ENCODE measurements at regions not wholly inside any gene's neighbourhood (a gene's known extent, or its start where the extent isn't known, plus 50 kb on each side); places are given as distances from the start of the nearest gene placed in this dataset.

- no peak for DNase-seq
Observed at GRCh38 chr21:43331962-43332828, 94.7 kb downstream of the SIK1 start.

DNA sequence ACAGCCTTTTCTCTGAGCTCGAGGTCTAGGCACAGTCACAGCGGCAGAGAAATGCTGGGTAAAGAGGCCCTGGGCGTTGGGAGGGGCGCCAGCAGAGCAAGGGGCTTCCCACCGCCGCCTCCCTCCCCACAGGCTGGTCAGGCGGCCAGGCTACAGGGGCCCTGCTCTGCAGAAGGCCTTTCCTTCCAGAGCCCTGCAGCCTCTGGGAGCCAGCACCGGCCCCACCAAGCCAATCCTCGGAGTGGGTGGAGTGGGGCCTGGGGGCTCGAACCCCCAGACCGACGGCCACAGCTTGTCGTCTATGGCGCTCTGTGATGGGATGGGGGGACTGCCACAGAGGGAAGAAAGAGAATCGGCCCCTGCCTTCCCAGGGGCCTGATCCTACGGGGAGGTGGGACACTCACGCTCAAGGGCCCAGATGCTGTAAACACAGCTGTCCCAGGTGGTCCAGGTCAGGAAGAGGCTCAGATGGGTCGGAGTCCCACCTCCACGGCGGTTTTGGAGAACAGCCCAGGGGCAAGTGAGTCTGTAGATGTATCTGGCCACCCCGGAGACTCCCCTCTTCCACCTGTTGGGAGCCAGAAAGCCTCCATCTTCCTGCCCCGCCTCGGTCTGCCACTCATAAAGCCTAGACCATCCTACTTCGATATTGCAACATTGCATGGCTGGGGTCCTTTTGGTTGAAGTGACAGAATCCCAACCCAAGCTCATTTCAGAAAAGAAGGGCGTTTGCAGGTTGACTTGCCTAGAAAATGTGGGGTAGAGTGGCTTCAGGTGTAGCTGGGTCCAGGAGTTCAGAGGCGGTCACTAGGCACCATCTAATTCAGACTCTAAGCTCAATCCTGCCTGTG is 95.6 kb downstream of the SIK1 start:
- DNase-seq, result no peak

DNA sequence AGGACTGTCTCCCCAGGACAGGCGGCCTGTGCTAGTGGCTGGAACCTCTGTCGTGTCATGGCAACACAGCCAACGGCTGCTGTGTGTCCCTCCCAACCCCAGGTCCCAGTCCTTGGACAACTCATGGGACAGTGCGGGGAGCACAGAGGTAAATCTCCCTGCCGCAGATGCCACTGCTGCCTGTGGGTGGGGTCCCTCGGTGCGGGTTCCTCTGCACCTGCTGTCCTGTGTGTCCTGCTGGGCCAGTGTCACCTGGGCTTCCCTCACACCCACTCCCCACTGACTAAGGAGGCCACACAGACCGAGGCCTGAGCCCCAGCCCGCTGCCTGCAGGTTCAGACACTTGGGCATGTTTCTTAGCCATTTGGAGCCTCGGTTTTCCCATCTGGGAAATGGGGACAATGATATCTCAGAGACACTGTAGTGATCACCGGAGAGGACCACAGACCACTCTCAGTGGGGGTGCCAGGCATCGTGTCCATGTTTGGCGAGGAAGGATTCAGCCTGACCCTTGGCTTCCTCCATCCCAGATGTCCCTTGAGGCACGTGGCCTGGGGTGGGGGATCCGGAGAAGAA is 96.5 kb downstream of the SIK1 start:
- DNase-seq, result no peak

DNA sequence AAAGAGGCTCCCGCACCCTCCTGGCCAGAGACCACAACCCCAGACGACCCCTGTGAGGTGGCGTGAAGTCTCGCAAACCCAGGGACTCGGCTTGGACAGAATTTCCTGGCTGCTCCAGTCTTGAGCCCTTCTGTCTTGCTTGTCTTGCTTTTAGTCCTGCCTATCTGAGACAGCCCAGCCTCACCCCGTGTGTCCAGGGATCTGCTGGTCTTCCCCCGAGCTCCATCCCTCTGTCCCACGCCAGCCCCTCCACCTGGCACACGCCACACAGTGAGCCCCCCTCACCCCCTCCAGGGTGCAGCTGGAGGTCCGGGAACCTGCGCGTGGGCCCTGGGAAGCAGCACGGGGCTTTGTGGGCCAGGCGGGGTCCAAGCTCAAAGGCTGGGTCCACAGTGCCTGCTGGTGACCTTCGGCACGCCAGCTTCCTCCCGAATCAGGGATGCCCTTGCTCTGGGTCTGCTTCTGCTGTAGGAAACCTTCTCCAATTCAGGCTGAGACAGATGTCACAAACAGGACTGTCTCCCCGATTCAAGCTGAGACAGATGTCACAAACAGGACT is 97.1 kb downstream of the SIK1 start:
- no peak for DNase-seq

DNA sequence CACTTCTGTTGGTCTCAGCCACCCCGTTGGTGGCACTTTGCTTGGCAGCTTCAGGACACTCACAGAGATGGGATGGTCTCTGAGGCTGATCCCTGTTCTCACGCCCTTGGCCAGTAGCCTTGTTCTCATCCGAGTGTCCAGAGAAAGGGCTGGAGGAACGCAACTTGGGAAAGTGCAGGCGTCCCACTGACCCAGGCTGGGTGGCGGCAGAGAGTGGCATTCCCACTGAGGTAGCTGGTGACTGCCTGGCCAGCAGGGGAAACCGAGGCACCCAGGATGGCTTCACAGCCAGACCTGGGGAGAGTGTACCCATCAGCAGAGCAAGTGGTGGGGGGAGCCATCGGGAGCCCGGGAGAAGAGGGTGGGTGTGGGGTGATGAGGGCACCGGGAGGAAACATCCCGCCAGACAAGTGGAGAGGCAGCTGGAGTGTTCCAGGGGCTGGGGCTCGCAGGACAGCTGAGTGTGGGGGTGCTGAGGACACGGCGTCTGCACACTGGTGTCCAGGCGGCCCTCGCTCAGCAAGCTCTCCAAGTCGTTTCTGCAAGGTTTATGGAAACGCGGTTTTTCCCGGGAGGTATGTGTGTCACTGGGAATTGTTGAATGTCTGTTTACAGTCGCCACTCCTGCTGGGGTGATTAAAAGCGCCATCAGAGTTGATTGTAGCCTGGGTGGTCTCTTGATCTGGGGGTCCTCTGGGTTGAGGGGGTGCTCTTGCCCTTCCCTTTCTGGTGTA is 97.8 kb downstream of the SIK1 start:
- no peak for DNase-seq

DNA sequence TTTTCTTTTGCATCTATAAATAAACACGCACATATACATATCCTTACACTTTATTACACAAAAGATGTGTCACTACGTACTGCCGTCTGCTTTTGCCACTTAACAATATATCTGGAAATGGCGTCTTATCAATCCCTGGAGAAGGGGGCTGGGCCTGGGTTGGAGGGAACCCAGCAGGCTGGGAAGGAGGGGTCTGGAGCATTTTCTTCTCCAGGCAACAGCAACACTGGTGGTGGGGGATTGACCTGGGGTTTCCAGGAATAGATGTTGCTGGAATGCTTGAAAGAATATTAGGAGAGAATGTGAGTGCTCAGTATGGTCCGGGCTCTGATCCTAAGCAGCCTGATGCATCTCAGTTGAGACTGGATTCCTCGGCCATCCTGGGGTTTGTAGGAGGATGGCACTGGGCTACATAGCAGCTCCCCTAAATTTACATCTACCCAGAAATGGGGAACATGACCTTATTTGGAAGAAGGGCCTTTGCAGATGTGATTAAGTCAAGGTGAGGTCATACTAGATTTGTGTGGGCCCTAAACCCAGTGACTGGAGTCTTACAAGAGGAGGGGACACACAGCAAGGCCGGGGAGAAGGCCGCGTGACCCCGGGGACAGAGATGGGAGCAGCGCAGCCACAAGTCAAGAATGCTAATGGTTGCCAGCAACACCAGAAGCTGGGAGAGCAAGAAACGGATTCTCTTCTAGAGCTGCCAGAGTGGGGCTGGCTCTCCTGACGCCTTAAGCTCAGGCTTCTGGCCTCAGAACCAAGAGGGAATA is 98.6 kb downstream of the SIK1 start:
- no peak for DNase-seq

- DNase-seq, result no peak
Observed at GRCh38 chr21:43325968-43326715, 100.8 kb downstream of the SIK1 start.

DNA sequence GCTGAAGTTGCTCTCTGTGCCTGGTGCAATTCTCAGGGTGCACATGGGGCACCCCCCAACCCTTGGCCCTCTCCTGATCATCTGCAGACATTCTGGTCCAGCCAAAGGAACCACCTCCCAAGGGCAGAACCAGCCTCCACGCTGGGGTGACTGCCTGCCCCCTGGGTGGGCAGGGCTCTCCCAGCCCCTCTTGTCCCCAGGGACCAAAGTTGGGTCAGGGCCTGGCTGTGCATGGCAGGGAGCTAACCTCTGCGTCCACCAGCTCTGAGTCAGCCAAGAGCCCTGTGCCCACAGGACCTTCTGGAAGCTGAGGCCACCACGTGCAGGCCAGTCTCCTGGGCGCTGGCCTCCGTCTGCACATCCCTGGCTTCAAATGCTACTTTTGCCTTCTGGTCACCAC is 101.9 kb downstream of the SIK1 start:
- no peak for DNase-seq

DNA sequence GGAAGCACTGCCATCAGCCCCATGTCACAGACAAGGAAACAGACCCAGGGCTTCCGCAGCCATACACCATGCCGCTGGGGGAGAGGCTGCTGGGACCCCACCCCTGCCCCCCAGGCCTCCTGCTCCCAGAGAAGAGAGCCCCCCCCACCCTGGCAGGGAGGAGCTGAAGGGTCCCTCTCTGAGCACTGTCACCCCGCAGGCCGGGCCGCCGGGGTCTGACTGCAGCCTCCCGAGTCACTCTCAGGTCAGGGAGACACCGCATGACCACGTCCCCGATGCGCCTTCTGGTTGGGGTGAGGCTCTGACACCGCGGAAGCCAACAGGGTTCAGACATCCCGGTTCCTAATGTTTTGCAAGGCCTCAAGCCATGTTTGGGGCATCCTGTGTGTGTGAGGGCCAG is 102.3 kb downstream of the SIK1 start:
- no peak for DNase-seq

GRCh38 chr21:43323244-43324005 is 103.5 kb downstream of the SIK1 start:
- no peak for DNase-seq

DNA sequence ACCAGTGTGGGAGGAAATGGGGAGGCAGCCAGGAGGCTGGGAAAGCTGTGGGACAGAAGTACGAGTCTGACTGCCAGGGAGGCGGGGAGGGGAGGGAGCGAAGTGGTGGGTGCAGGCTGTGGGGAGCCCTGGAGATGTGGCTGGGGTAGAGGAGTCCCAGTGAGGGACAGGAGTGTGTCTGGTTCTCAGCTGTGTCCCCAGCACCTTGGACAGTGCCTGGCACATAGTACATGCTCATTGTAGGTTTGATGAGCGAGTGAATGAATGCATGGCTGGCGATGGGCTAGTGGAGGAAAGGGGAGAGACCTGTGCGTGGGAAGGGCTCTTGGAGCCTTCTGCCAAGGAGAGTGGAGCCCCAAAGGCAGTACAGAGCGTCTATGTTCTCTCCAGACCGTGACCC is 104.1 kb downstream of the SIK1 start:
- DNase-seq, result no peak

DNA sequence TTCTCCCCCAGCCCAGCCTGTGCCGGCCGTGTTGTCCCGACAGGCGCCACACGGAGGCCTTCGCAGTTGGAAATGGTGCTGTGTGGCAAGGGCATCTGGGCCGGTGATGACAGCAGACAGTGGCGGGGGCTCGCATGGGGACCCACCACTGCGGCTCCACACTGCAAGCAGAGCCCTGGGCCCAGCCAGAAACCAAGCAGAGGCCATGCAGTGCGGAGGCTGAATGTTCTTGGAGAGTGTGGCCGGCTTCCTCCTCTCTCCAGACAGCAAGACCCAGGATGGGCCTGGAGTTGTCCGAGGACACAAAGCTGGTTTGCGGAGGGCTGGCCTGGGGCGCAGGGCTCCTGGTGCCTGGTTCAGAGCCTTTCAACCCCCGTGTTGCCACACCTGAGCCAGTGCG is 104.6 kb downstream of the SIK1 start:
- no peak for DNase-seq

- no peak for DNase-seq
Observed at GRCh38 chr21:43321611-43322010, 105.3 kb downstream of the SIK1 start.

GRCh38 chr21:43321111-43321510 is 105.8 kb downstream of the SIK1 start:
- no peak for DNase-seq

DNA sequence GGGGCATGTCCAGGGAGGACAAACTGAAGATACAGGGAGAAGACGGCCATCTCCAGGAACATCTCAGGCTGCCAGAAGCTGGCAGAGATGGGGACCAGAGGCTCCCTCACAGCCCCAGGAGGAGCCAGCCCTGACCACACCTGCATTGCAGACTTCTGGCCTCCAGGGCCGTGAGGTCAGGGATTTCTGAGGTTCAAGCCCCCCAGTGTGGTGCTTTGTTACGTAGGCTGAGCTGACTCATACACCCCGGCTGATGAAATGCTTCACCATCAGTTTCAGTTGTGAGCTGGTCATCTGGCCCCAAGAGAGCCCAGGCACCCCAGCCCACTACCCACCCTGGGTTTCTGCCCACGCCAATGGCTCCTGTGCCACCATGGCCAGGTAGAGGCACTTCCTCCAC is 106.4 kb downstream of the SIK1 start:
- DNase-seq, result no peak

- no peak for DNase-seq
Observed at GRCh38 chr21:43318841-43319781, 107.8 kb downstream of the SIK1 start.

- DNase-seq, result no peak
Observed at GRCh38 chr21:43318368-43318767, 108.6 kb downstream of the SIK1 start.

- DNase-seq, result no peak
Observed at GRCh38 chr21:43317959-43318358, 109.0 kb downstream of the SIK1 start.

DNA sequence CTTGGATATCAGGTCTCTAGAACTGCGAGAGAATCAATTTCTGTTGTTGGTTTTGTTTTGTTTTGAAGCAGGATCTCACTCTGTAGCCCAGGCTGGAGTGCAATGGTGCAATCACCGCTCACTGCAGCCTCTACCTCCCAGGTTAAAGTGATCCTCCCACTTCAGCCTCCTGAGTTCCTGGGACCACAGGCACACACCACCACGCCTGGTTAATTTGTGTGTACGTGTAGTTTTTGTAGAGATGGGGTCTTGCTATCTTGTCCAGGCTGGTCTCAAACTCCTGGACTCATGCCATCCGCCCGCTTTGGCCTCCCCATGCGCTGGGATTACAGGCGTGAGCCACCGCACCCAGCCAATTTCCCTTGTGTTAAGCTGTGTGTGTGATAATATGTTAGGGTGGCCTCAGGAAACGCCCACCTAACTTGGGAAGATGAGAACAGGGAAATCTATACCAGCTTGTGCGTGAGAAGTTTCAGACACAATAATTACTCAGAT is 109.6 kb downstream of the SIK1 start:
- no peak for DNase-seq
